Nephron (organoid): ENCODE measurements at regions not wholly inside any gene's neighbourhood (a gene's known extent, or its start where the extent isn't known, plus 50 kb on each side); places are given as distances from the start of the nearest gene placed in this dataset.
A peak's percentile ranks its signal among the peaks of the same experiment; 100 is the strongest.
"Not testable (repeated sequence)": the region's sequence is repeated elsewhere in the genome, so short reads cannot be mapped to it uniquely, and the experiment has no call there.

Experiments
- H3K27ac Mint-ChIP-seq, 3 experiments: 2 replicates each; pipeline ENCODE4 v1.8.0; 2020; ENCODE audit warnings: mixed read lengths in 3 of 3, mild to moderate bottlenecking in 2 of 3, moderate library complexity in 1 of 3
- H3K27me3 Mint-ChIP-seq: 2 replicates; pipeline ENCODE4 v1.8.0; 2021; ENCODE audit warnings: low read depth, mild to moderate bottlenecking, moderate library complexity, mixed read lengths
- H3K36me3 Mint-ChIP-seq: 2 replicates; pipeline ENCODE4 v1.8.0; 2020; ENCODE audit warnings: low read depth, mixed read lengths
- H3K4me1 Mint-ChIP-seq: 2 replicates; pipeline ENCODE4 v1.8.0; 2020; ENCODE audit warnings: mixed read lengths
- H3K4me3 Mint-ChIP-seq, 3 experiments: 2 replicates each; pipeline ENCODE4 v1.8.0; 2020; ENCODE audit warnings: mild to moderate bottlenecking in 3 of 3, mixed read lengths in 3 of 3, moderate library complexity in 2 of 3
- H3K9me3 Mint-ChIP-seq: 2 replicates; pipeline ENCODE4 v1.8.0; 2020; ENCODE audit warnings: mixed read lengths
- CTCF ChIP-seq, 3 experiments: fragments of 200-600 bp; sonication (generic); IDR thresholded peaks; one replicate each; pipeline ENCODE4 v1.5.0; 2021; ENCODE audit warnings: antibody characterized with exemption in 3 of 3; ENCODE audit not compliant: unreplicated experiment in 3 of 3

- peak overlapping the region; percentile 91 to 96 (median 96) for H3K27ac Mint-ChIP-seq
- peaks cover 2% of the 10 kb centered on the region for H3K27me3 Mint-ChIP-seq
- no peaks in the 10 kb centered on the region for H3K9me3 Mint-ChIP-seq
- H3K4me3 Mint-ChIP-seq, result peak overlapping the region in 1 of 3 experiments; percentile 11
- no peaks in the 10 kb centered on the region for H3K36me3 Mint-ChIP-seq
- peaks cover 4% of the 10 kb centered on the region for H3K4me1 Mint-ChIP-seq
- TF ChIP-seq CTCF (IDR thresholded peaks at IDR 0.05; ENCODE audit: unreplicated experiment in 3 of 3), result no peak
These were observed 233.3 kb downstream of the PCSK1 start for GRCh38 chr5:96199713-96200183.

- H3K4me1 Mint-ChIP-seq, result peaks cover 4% of the 10 kb centered on the region
- peaks cover 4% of the 10 kb centered on the region for H3K27me3 Mint-ChIP-seq
- no peaks in the 10 kb centered on the region for H3K9me3 Mint-ChIP-seq
- peak overlapping the region; percentile 91 to 96 (median 96) for H3K27ac Mint-ChIP-seq
- no peak for TF ChIP-seq CTCF (IDR thresholded peaks at IDR 0.05; ENCODE audit: unreplicated experiment in 3 of 3)
- H3K36me3 Mint-ChIP-seq, result no peaks in the 10 kb centered on the region
- no peak overlapping the region for H3K4me3 Mint-ChIP-seq
These were observed 234.5 kb downstream of the PCSK1 start for GRCh38 chr5:96198356-96199058.

GRCh38 chr5:96197767-96198166 is 235.3 kb downstream of the PCSK1 start:
- not testable (repeated sequence) for H3K9me3 Mint-ChIP-seq, H3K27me3 Mint-ChIP-seq, H3K4me3 Mint-ChIP-seq, H3K4me1 Mint-ChIP-seq, H3K36me3 Mint-ChIP-seq
- peak overlapping the region in 1 of 3 experiments; percentile 96 for H3K27ac Mint-ChIP-seq

GRCh38 chr5:96197347-96197746 is 235.7 kb upstream of the ELL2 start:
- Mint-ChIP-seq H3K4me1 (peaks cover 4% of the 10 kb centered on the region), H3K27me3 (peaks cover 4% of the 10 kb centered on the region), H3K4me3 (no peak overlapping the region), H3K27ac (no peak overlapping the region), H3K36me3 (no peaks in the 10 kb centered on the region), H3K9me3 (no peaks in the 10 kb centered on the region)
- TF ChIP-seq CTCF (IDR thresholded peaks at IDR 0.05; ENCODE audit: unreplicated experiment in 3 of 3), result no peak

- Mint-ChIP-seq H3K4me1 (peaks cover 4% of the 10 kb centered on the region), H3K36me3 (no peaks in the 10 kb centered on the region), H3K27me3 (peaks cover 4% of the 10 kb centered on the region), H3K4me3 (no peak overlapping the region), H3K27ac (no peak overlapping the region), H3K9me3 (no peaks in the 10 kb centered on the region)
- TF ChIP-seq CTCF (IDR thresholded peaks at IDR 0.05; ENCODE audit: unreplicated experiment in 3 of 3), result no peak
These were observed 235.2 kb upstream of the ELL2 start for GRCh38 chr5:96196890-96197289.

GRCh38 chr5:96196407-96196806 is 234.8 kb upstream of the ELL2 start:
- Mint-ChIP-seq H3K27me3 (peaks cover 4% of the 10 kb centered on the region), H3K4me1 (peaks cover 4% of the 10 kb centered on the region), H3K9me3 (no peaks in the 10 kb centered on the region), H3K36me3 (no peaks in the 10 kb centered on the region), H3K4me3 (no peak overlapping the region), H3K27ac (no peak overlapping the region)
- TF ChIP-seq CTCF (IDR thresholded peaks at IDR 0.05; ENCODE audit: unreplicated experiment in 3 of 3), result no peak
